ENCODE measurements at regions not wholly inside any gene's neighbourhood (a gene's known extent, or its start where the extent isn't known, plus 50 kb on each side); places are given as distances from the start of the nearest gene placed in this dataset.

- POLR2A ChIA-PET = no interaction called here
- H3K4me3 ChIP-seq (ENCODE audit: low read depth, low read length) = no peak overlapping the region
- no peak for DNase-seq (ENCODE audit: low read depth)
- no peak for TF ChIP-seq CTCF (IDR thresholded peaks at IDR 0.05; ENCODE audit: insufficient read depth, low read depth, low read length)
- no peaks in the 10 kb centered on the region for H3K36me3 ChIP-seq (ENCODE audit: control insufficient read depth, insufficient read depth, low read length)
- H3K27me3 ChIP-seq (ENCODE audit: control insufficient read depth, insufficient read depth, low read length) = no peaks in the 10 kb centered on the region
- CTCF ChIA-PET = interaction anchor here (0.6 kb wide), 1 partner anchor 260 kb away, joined by 3 read pairs; no protein-coding TSS in a partner anchor
Observed at GRCh38 chr9:79408200-79408599, 163.6 kb upstream of the TLE4 start.

GRCh38 chr9:79408617-79409016 is 163.1 kb upstream of the TLE4 start:
- peak; percentile 36 for DNase-seq (ENCODE audit: low read depth)
- TF ChIP-seq CTCF (IDR thresholded peaks at IDR 0.05; ENCODE audit: insufficient read depth, low read depth, low read length) = no peak
- no peaks in the 10 kb centered on the region for H3K36me3 ChIP-seq (ENCODE audit: control insufficient read depth, insufficient read depth, low read length)
- no peaks in the 10 kb centered on the region for H3K27me3 ChIP-seq (ENCODE audit: control insufficient read depth, insufficient read depth, low read length)
- ChIA-PET POLR2A (no interaction called here), CTCF (interaction anchor here (0.6 kb wide), 1 partner anchor 260 kb away, joined by 3 read pairs; no protein-coding TSS in a partner anchor)
- no peak overlapping the region for H3K4me3 ChIP-seq (ENCODE audit: low read depth, low read length)

- POLR2A ChIA-PET = no interaction called here
- no peak overlapping the region for H3K4me3 ChIP-seq (ENCODE audit: low read depth, low read length)
- no peaks in the 10 kb centered on the region for H3K27me3 ChIP-seq (ENCODE audit: control insufficient read depth, insufficient read depth, low read length)
- CTCF ChIA-PET = interaction anchor here (1.3 kb wide), 1 partner anchor 41 kb away, joined by 3 read pairs; no protein-coding TSS in a partner anchor
- H3K36me3 ChIP-seq (ENCODE audit: control insufficient read depth, insufficient read depth, low read length) = no peaks in the 10 kb centered on the region
- no peak for DNase-seq (ENCODE audit: low read depth)
- TF ChIP-seq CTCF (IDR thresholded peaks at IDR 0.05; ENCODE audit: insufficient read depth, low read depth, low read length) = no peak
Observed at GRCh38 chr9:79409182-79409823, 162.5 kb upstream of the TLE4 start.

- no peak for TF ChIP-seq CTCF (IDR thresholded peaks at IDR 0.05; ENCODE audit: insufficient read depth, low read depth, low read length)
- H3K27me3 ChIP-seq (ENCODE audit: control insufficient read depth, insufficient read depth, low read length) = no peaks in the 10 kb centered on the region
- ChIA-PET CTCF (interaction anchor here (0.8 kb wide), 1 partner anchor 296 kb away, joined by 3 read pairs; no protein-coding TSS in a partner anchor), POLR2A (no interaction called here)
- no peaks in the 10 kb centered on the region for H3K36me3 ChIP-seq (ENCODE audit: control insufficient read depth, insufficient read depth, low read length)
- no peak for DNase-seq (ENCODE audit: low read depth)
- H3K4me3 ChIP-seq (ENCODE audit: low read depth, low read length) = no peak overlapping the region
Observed at GRCh38 chr9:79425840-79426239, 145.9 kb upstream of the TLE4 start.

DNA sequence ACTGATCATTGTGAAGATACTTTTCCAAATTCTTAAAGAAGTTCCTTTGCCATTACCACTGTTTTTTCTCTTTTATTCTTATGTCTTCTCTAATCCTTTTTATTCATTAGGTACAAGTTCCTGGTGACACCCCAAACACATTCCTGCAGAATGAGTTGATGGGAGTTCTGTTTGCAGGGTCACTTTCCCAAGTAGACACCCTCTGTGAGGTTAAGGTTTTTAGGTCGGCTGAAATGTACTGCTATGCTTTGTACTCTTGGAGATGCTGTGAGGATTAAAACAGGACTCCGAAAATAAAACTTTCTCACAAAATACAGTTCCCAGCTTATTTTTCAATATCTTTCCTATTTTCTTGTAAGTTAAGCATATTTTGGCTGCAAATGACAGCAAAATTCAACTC is 143.3 kb upstream of the TLE4 start:
- POLR2A ChIA-PET = no interaction called here
- no peaks in the 10 kb centered on the region for H3K36me3 ChIP-seq (ENCODE audit: control insufficient read depth, insufficient read depth, low read length)
- H3K27me3 ChIP-seq (ENCODE audit: control insufficient read depth, insufficient read depth, low read length) = no peaks in the 10 kb centered on the region
- TF ChIP-seq CTCF (IDR thresholded peaks at IDR 0.05; ENCODE audit: insufficient read depth, low read depth, low read length) = no peak
- CTCF ChIA-PET = no interaction called here
- no peak overlapping the region for H3K4me3 ChIP-seq (ENCODE audit: low read depth, low read length)
- no peak for DNase-seq (ENCODE audit: low read depth)

All from BJ (cell line).